ENCODE measurements at regions not wholly inside any gene's neighbourhood (a gene's known extent, or its start where the extent isn't known, plus 50 kb on each side); places are given as distances from the start of the nearest gene placed in this dataset.

DNA sequence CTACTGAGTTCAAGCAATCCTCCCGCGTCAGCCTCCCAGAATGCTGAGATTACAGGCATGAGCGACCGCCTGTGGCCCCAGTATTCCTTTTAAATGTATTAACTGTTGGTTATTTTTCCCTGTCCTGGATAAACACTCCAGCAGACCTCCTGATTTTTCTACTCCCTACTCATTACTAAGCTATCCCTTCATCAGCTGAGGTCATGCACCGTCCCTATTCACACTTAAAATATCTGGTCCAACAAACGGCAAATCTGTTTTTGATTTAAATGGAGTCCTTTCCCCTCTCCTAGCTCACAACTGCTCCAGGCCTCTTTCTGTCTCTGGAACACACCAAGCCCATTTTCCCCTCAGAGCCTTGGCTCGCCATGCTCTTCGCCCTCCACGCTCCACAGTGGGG is 1003.3 kb upstream of the TMEM132C start:
- no peak for TF ChIP-seq POLR2A (IDR thresholded peaks at IDR 0.05)
- no peak for TF ChIP-seq CTCF (IDR thresholded peaks at IDR 0.05)

All from heart left ventricle (tissue), 13 donors.